ENCODE measurements at regions not wholly inside any gene's neighbourhood (a gene's known extent, or its start where the extent isn't known, plus 50 kb on each side); places are given as distances from the start of the nearest gene placed in this dataset.

DNA sequence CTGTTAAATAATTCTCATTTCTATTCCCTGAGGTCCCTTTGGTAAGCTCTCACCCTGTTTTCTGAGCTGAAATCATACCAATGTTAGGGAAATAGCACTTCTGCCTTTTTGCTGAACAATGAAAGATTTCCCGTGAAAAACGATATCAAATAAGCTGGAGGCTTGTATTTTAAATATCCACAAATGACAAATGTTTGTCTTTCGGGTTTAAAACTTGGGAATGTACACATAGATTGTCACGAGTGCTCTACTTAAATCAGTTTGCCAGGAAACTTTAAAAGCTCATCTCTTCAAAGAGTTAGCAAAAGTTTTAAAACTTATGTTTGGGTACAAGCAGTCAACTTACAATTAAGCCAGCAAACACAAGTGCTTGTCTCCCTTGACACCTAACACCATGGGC is 393.5 kb upstream of the MON1B start:
- 48 to 59% methylated on average over 4 of the region's 4 CpGs for WGBS, 2 donors

DNA sequence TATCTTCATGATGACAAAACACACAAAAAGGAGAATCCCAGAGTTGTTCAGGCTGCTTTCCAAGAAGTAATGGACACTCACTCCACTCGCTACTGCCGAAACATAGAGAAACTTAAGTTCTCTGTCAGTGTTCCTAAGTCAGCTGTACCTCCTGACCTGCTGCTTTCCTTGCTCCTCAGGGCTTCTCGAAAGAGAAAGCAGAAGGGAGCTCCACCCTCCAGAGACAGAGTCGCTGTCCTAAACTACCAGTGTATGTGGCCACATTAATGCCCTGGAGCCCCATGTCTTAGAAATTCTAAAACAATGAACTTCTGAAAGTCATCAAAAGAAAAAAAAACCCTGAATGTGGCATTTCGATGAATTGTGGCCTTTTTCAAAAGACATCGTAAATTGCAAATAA is 390.8 kb upstream of the MON1B start:
- TF ChIP-seq, protein P1, sequence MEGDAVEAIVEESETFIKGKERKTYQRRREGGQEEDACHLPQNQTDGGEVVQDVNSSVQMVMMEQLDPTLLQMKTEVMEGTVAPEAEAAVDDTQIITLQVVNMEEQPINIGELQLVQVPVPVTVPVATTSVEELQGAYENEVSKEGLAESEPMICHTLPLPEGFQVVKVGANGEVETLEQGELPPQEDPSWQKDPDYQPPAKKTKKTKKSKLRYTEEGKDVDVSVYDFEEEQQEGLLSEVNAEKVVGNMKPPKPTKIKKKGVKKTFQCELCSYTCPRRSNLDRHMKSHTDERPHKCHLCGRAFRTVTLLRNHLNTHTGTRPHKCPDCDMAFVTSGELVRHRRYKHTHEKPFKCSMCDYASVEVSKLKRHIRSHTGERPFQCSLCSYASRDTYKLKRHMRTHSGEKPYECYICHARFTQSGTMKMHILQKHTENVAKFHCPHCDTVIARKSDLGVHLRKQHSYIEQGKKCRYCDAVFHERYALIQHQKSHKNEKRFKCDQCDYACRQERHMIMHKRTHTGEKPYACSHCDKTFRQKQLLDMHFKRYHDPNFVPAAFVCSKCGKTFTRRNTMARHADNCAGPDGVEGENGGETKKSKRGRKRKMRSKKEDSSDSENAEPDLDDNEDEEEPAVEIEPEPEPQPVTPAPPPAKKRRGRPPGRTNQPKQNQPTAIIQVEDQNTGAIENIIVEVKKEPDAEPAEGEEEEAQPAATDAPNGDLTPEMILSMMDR (IDR thresholded peaks at IDR 0.05), result no peak
- no peak for TF ChIP-seq POLR2A (IDR thresholded peaks at IDR 0.05)

More for the DNA sequence above, 393.5 kb upstream of the MON1B start:
- H3K4me3 ChIP-seq, result no peak overlapping the region
- TF ChIP-seq, protein P1 (IDR thresholded peaks at IDR 0.05), result no peak
- no peak for TF ChIP-seq POLR2A (IDR thresholded peaks at IDR 0.05)
- H3K36me3 ChIP-seq, result no peaks in the 10 kb centered on the region
- no peak for DNase-seq
- intact Hi-C loops (cut with DNase I), result no loop called here
- no peak overlapping the region for H3K27ac ChIP-seq
- no peaks in the 10 kb centered on the region for H3K27me3 ChIP-seq
- H3K4me1 ChIP-seq, result no peaks in the 10 kb centered on the region
- H3K9me3 ChIP-seq, result no peaks in the 10 kb centered on the region

DNA sequence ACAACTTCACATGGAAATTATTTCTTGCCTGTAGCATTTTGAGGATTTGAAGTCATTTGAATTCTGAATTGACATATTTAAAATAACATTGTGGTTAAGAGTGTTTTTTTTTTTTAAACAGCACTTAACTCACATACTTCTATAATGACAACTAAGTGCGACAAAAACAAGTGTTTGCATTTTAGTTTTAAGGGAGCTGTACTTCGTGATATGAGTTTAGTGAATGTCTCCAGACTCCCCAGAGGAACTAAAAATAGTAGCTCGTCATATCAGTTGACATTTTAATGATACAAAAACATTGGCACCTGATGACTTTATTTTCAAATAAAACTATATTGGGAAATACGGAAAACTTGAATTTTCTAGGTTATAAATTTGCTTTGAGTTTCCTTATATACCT is 389.6 kb upstream of the MON1B start:
- 66 to 67% methylated on average over 4 of the region's 4 CpGs for WGBS, 2 donors
- no peak for DNase-seq
- H3K36me3 ChIP-seq, result no peaks in the 10 kb centered on the region

More for the DNA sequence above, 390.8 kb upstream of the MON1B start:
- no peak overlapping the region for H3K27ac ChIP-seq
- H3K36me3 ChIP-seq, result no peaks in the 10 kb centered on the region
- whole genome bisulfite sequencing, 2 donors, result 70 to 90% methylated on average over 6 of the region's 6 CpGs
- H3K4me3 ChIP-seq, result no peak overlapping the region
- no peaks in the 10 kb centered on the region for H3K4me1 ChIP-seq
- H3K9me3 ChIP-seq, result no peaks in the 10 kb centered on the region
- no peaks in the 10 kb centered on the region for H3K27me3 ChIP-seq
- no peak for DNase-seq
- intact Hi-C loops (cut with DNase I), result no loop called here

DNA sequence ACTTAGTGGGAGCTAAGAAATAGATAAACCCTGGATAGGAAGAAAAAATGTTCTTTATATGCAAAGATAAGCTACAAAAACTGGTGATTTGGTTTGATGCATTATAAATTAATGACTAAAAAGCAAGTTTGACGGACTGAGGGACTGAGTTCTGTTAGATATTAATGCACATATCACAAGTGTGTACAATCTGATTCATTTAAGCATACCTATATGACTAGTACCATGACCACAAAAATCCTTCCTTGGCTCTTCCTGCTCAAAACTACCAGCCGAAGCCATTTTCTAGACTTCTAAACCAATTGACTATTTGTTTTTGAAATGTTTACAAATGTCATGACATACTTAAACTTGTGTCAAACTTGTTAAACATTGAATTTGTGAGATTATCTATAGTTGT is 374.5 kb upstream of the MON1B start:
- H3K27ac ChIP-seq, result no peak overlapping the region
- no peaks in the 10 kb centered on the region for H3K36me3 ChIP-seq
- intact Hi-C loops (cut with DNase I), result no loop called here
- 48 to 58% methylated on average over 2 of the region's 2 CpGs for WGBS, 2 donors
- no peak for TF ChIP-seq POLR2A (IDR thresholded peaks at IDR 0.05)
- TF ChIP-seq, protein P1 (IDR thresholded peaks at IDR 0.05), result no peak
- H3K4me3 ChIP-seq, result no peak overlapping the region
- no peaks in the 10 kb centered on the region for H3K9me3 ChIP-seq
- no peak for DNase-seq
- no peaks in the 10 kb centered on the region for H3K27me3 ChIP-seq
- no peaks in the 10 kb centered on the region for H3K4me1 ChIP-seq

More for the DNA sequence above, 389.6 kb upstream of the MON1B start:
- H3K27ac ChIP-seq, result no peak overlapping the region
- no peaks in the 10 kb centered on the region for H3K4me1 ChIP-seq
- intact Hi-C loops (cut with DNase I), result no loop called here
- H3K4me3 ChIP-seq, result no peak overlapping the region
- no peaks in the 10 kb centered on the region for H3K27me3 ChIP-seq
- no peaks in the 10 kb centered on the region for H3K9me3 ChIP-seq
- TF ChIP-seq, protein P1 (IDR thresholded peaks at IDR 0.05), result no peak
- TF ChIP-seq POLR2A (IDR thresholded peaks at IDR 0.05), result no peak

DNA sequence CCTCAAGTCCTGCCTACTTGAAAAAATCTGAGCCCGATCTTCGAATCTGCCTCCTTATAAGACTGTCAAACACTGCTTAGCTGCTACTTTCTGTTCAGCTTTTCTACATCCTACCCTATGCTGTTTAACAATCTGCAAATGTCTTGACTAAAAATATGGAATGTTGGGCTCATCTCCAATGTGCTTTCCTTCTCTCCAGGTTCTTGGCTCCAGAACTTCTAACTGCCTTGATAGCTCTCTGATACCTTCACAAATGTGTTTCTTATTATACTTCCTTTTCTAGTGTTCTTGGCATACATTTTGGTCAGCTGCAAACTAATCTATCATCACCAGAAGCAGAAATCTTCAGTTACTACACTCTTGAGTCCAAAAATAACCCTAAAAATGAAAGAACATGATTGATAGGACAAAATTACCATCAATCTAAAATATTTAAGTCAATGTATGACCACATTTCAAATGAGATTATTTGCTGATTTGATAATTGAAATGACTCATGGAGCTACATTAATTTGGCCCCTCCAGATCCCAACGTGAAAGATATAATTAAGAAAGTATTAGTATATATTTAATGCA is 372.3 kb upstream of the MON1B start:
- no peaks in the 10 kb centered on the region for H3K36me3 ChIP-seq
- intact Hi-C loops (cut with DNase I), result no loop called here
- no peaks in the 10 kb centered on the region for H3K4me1 ChIP-seq
- no peaks in the 10 kb centered on the region for H3K27me3 ChIP-seq
- H3K27ac ChIP-seq, result no peak overlapping the region
- H3K4me3 ChIP-seq, result no peak overlapping the region
- no peaks in the 10 kb centered on the region for H3K9me3 ChIP-seq
- TF ChIP-seq, protein P1 (IDR thresholded peaks at IDR 0.05), result no peak
- WGBS, 2 donors, result 45 to 58% methylated on average over 3 of the region's 3 CpGs
- no peak for DNase-seq
